GM18861 (cell line): ENCODE measurements at regions not wholly inside any gene's neighbourhood (a gene's known extent, or its start where the extent isn't known, plus 50 kb on each side); places are given as distances from the start of the nearest gene placed in this dataset.

Experiments used
- ATAC-seq: cut with Tn5 transposase; IDR thresholded peaks from one replicate; pipeline ENCODE4 v1.9.1; 2021; ENCODE audit not compliant: unreplicated experiment

GRCh38 chr1:8267307-8267706 lies 50.6 kb upstream of the SLC45A1 start:
- no peak for ATAC-seq

GRCh38 chr1:8266436-8267165 lies 51.3 kb upstream of the SLC45A1 start:
- no peak for ATAC-seq

- ATAC-seq = no peak
These were observed 54.1 kb upstream of the SLC45A1 start for GRCh38 chr1:8263791-8264190.

GRCh38 chr1:8261398-8261762 lies 56.5 kb upstream of the SLC45A1 start:
- no peak for ATAC-seq

GRCh38 chr1:8259498-8260290 lies 58.2 kb upstream of the SLC45A1 start:
- ATAC-seq = no peak

GRCh38 chr1:8257621-8258020 lies 60.3 kb upstream of the SLC45A1 start:
- no peak for ATAC-seq

GRCh38 chr1:8256321-8256720 lies 61.6 kb upstream of the SLC45A1 start:
- no peak for ATAC-seq

- ATAC-seq = no peak
These were observed 62.2 kb upstream of the SLC45A1 start for GRCh38 chr1:8255712-8256111.

GRCh38 chr1:8252266-8252951 lies 65.5 kb upstream of the SLC45A1 start:
- ATAC-seq = no peak

GRCh38 chr1:8251635-8252034 lies 66.3 kb upstream of the SLC45A1 start:
- no peak for ATAC-seq

- no peak for ATAC-seq
These were observed 68.1 kb upstream of the SLC45A1 start for GRCh38 chr1:8249838-8250237.

GRCh38 chr1:8247811-8248436 lies 70.0 kb upstream of the SLC45A1 start:
- no peak for ATAC-seq

GRCh38 chr1:8244304-8244703 lies 73.6 kb upstream of the SLC45A1 start:
- no peak for ATAC-seq

GRCh38 chr1:8242498-8242897 lies 75.4 kb upstream of the SLC45A1 start:
- no peak for ATAC-seq

GRCh38 chr1:8241417-8242014 lies 76.4 kb upstream of the SLC45A1 start:
- no peak for ATAC-seq

- ATAC-seq = no peak
These were observed 78.4 kb upstream of the SLC45A1 start for GRCh38 chr1:8239306-8240023.

- no peak for ATAC-seq
These were observed 78.9 kb upstream of the SLC45A1 start for GRCh38 chr1:8239039-8239305.

- ATAC-seq = no peak
These were observed 79.5 kb upstream of the SLC45A1 start for GRCh38 chr1:8238141-8239038.

GRCh38 chr1:8232036-8232757 lies 85.7 kb upstream of the SLC45A1 start:
- ATAC-seq = no peak
